Hematopoietic multipotent progenitor cell treated with erythropoietin and hydrocortisone succinate and interleukin-3 and kit ligand, for 15 days (in vitro differentiated cells): ENCODE measurements at regions not wholly inside any gene's neighbourhood (a gene's known extent, or its start where the extent isn't known, plus 50 kb on each side); places are given as distances from the start of the nearest gene placed in this dataset.

Experiments
- DNase-seq: peaks from one replicate; pipeline ENCODE4 v3.0.0-alpha.2; 2015; ENCODE audit warnings: low spot score

GRCh38 chr5:14090755-14091154 is 52.4 kb upstream of the TRIO start:
- DNase-seq: no peak

DNA sequence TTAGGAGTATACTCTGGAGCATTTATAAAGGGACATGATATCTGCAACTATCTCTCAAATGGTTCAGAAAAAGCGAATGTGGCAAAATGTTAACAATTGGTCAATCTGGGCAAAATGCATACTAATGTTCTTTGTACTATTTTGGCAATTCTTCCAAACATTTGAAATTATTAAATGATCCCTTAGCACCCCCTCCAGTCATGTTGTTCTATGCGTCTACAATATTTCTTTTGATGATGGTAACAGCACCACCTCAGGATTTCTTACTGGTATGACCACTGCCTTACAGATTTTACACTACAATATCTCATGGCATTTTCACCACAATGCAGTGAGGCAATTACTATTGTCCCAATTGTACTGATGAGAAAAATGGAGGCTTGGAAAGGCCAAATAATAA is 52.9 kb upstream of the TRIO start:
- no peak for DNase-seq

DNA sequence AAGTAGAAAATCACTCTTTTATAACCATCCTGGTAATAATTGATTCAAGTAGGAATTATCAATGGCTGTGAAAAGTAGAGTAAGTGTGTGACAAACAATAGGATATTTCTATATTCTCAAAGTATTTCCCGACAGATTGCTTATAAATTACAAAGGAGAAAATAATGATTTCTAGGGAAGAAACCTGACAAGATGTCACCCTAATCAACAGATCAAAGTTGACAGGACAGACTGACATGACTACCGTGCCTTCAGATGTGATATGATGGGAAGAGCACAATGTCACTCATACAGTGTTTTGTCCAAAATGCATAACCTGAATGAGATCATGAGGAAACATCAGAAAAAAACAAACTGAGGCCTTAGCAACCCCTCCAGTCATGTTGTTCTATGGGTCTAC is 53.9 kb upstream of the TRIO start:
- no peak for DNase-seq

GRCh38 chr5:14086261-14086660 is 56.9 kb upstream of the TRIO start:
- DNase-seq: no peak

DNA sequence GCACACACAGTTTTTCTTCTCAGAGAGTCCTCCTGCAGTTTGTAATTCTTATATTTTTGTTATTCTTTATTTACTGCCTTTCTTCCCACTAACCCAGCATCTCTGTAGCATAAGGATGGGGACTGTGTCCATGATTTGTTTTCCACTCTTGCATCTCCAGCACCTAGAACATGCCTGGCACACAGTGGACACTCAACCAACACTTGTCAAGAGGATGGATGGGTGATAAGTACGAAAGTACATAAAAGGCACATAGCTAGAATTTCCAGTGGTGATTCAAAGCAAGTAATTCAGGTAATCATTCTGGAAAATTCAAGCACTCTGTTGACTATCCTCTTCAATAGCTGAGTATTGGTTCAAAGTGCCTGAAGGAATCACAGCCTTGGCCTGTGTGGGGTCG is 60.2 kb upstream of the TRIO start:
- DNase-seq: no peak

- DNase-seq: no peak
These were observed 60.6 kb upstream of the TRIO start for GRCh38 chr5:14082523-14082922.

GRCh38 chr5:14081791-14082190 is 61.4 kb upstream of the TRIO start:
- DNase-seq: no peak

DNA sequence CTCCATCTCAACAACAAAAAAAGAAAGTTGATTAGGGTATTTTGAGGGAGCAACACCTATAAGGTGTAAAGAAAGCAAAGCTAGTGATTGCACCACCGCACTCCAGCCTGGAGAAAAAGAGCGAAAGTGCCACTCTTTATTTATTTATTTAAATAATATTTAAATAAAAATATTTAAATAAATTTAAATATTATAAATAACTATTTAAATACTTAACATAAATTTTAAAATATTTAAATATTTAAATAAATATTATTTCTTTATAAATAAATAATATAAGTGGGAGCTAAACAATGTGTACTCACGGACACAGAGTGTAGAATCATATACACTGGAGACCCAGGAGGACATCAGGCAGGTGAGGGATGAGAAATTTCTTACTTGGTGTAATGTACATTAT is 64.4 kb upstream of the TRIO start:
- DNase-seq: no peak

- no peak for DNase-seq
These were observed 65.6 kb upstream of the TRIO start for GRCh38 chr5:14077501-14077900.

GRCh38 chr5:14076561-14076960 is 66.6 kb upstream of the TRIO start:
- no peak for DNase-seq

DNA sequence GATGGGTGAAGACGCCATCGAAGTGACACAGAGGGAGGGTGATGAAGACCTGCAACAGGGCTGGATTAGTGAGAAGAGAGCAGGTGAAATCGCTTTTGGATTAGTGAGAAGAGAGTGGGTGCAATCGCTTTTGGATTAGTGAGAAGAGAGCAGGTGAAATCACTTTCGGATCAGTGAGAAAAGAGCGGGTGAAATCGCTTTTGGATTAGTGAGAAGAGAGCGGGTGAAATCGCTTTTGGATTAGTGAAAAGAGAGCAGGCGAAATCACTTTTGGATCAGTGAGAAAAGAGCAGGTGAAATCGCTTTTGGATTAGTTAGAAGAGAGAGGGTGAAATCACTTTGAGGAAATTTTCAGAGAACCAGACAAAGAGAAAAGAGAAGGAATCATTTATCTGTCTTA is 67.2 kb upstream of the TRIO start:
- DNase-seq: no peak

GRCh38 chr5:14071433-14071832 is 71.7 kb upstream of the TRIO start:
- DNase-seq: no peak

DNA sequence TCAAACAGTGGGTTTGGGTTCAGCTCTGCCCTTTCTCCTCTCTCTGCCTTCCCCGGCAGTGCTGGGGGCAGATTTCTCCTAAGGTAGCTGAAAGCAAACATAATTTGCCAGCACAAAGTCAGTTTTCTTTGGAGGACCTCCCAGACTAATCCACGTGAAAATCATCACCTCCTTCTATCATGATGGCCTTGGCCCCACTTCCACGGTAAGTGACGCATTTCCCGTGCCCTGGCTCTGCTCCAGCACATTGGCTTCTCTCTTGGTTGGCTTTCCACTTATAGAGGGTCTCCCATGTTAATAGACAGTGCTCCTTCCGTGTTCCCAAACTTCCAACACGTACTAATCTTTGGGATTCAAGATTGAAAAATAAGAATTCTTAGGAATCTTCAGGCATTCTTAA is 74.1 kb upstream of the TRIO start:
- no peak for DNase-seq

DNA sequence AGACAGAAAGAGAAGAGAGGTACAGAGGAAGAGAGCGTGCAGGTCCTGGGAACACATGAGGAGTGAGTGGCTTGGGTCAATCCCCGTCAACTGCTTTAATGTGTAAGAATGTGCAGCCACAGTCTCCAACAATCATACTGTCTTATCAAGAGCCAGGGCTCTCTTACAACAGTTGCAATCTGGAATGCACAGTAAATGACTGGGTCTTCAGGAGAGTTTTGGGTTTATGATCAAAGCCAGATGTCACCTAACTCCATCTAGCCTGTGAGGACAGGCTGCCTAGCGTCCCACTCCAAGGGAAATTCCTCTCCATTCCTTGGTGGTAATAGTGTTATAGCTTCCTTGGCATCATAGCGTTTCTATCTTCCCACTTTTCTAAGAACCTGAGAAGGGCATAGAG is 75.0 kb upstream of the TRIO start:
- no peak for DNase-seq

DNA sequence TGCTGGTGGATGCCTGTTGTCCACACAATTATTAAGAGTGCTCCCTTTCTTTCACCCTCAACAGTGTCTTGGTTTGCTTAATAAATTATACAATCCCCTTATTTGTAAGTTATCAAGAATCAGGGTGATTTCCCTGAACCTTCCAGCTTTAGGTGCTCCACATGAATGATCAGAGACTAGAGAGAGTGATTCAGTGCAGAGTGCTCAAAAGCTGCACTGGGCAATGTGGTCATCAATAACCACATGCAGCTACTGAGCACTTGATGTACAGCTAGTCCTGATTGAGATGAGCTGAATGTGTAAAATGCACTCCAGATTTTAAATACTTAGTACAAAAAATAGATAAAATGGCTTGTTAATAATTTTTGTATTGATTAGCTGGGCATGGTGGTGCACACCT is 76.8 kb upstream of the TRIO start:
- no peak for DNase-seq

GRCh38 chr5:14064841-14065240 is 78.3 kb upstream of the TRIO start:
- no peak for DNase-seq

DNA sequence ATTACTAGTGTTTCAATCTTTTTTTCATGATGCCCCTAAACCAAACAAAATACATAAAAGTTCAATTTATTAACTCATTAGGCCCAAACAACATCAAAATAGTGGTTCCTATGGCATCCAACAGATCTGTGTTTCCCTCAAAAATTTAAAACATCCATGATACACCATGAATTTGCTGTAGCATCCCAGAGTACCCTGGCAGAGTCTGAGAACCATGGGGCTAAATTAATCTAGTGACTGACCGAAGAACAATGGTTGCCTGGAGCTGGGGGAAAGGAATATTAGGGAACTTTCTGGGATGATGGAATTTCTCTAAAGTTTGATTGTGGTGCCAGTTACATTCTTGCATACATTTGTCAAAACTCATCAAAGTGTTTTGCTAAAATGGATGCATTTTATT is 79.5 kb upstream of the TRIO start:
- no peak for DNase-seq

GRCh38 chr5:14063138-14063537 is 80.0 kb upstream of the TRIO start:
- no peak for DNase-seq

DNA sequence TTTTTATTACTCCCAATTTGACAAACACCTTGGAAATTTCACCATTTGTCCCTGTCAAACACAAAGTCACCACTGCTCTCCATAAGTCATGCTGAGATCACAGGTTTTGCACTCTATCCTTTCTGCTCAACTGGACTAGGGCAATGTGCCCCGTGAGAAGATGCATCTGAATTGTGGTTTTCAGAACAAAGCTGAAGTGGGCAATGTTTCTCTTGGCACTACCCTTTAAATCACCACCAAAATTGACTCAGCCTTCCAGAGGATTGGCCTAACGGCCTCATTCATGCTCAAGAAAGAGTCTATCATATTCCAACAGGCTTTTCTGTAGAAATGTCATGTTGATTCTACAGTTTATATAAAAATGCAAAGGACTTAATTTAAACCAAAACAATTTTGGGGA is 81.0 kb upstream of the TRIO start:
- DNase-seq: no peak

- DNase-seq: no peak
These were observed 82.0 kb upstream of the TRIO start for GRCh38 chr5:14061106-14061505.

DNA sequence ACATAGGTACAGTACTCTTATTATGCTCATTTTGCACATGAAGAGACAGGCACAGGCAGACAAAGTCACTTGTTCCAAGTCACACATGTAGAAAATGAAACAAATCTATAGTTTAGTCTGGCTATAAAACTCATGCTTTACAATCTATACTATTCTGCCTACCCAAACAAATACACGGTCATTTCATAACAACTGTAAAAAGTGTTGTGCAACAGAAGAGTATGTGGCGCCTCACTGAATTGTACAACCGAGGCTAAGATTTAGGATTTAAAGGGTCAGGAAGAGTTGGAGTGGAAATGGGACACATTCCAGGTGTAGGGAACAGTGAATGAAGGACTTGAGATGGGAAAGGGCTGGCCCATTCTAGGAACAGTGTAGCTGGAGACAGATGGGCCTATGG is 82.9 kb upstream of the TRIO start:
- no peak for DNase-seq

GRCh38 chr5:14059810-14060209 is 83.3 kb upstream of the TRIO start:
- no peak for DNase-seq

GRCh38 chr5:14057289-14057688 is 85.9 kb upstream of the TRIO start:
- no peak for DNase-seq

GRCh38 chr5:14056039-14056438 is 87.1 kb upstream of the TRIO start:
- no peak for DNase-seq
